HCT116 (cell line): ENCODE measurements at regions not wholly inside any gene's neighbourhood (a gene's known extent, or its start where the extent isn't known, plus 50 kb on each side); places are given as distances from the start of the nearest gene placed in this dataset.

Source experiments
- ATAC-seq: fragments of 200-7000 bp; cut with Tn5 transposase; 2 replicates; pipeline ENCODE4 v1.9.1; 2020; ENCODE audit warnings: mild to moderate bottlenecking, moderate library complexity
- BruUV-seq: library from RNA; stranded (reverse); fragments of 400-500 nt; replicated peaks from 2 replicates; lab custom pipeline; 2021; lab: Mats Ljungman, UMichigan
- CTCF ChIA-PET: fragments of 300-600 bp; sonication (Branson Sonifier 250); formaldehyde crosslinking; loops from one replicate; lab custom pipeline; 2021; ENCODE audit warnings: antibody characterized with exemption; lab: Charles Lee
- POLR2A ChIA-PET: fragments of 300-600, 350-600 bp; sonication (Branson Sonifier 250); formaldehyde crosslinking; loops from one replicate; lab custom pipeline; 2021; ENCODE audit warnings: antibody characterized with exemption; lab: Charles Lee
- RAD21 ChIA-PET, 2 experiments: fragments of 300-600 bp; sonication (Branson Sonifier 250); formaldehyde crosslinking; loops; one replicate each; lab custom pipeline; 2023; ENCODE audit warnings: low total read pairs in 2 of 2; ENCODE audit not compliant: uncharacterized antibody in 2 of 2, unreplicated experiment in 2 of 2, low non-redundant PET in 1 of 2; lab: Charles Lee
- DNase-seq: peaks from one replicate; pipeline ENCODE4 v3.0.0-alpha.2; 2010; ENCODE audit warnings: low read depth, low spot score
- H2AFZ ChIP-seq: fragments of 200-600 bp; shearing (Covaris generic), sonication (generic); 2 replicates; pipeline ENCODE4 v1.6.1; 2017; ENCODE audit warnings: low read depth, mixed run types, mixed read lengths, antibody characterized with exemption, low read length; ENCODE audit not compliant: poor library complexity, severe bottlenecking
- H3K27ac ChIP-seq: 2 replicates; pipeline ENCODE4 v1.5.1; 2012; ENCODE audit warnings: low read depth, low read length
- H3K27me3 ChIP-seq: fragments of 200-600 bp; sonication (generic); 2 replicates; pipeline ENCODE4 v1.6.1; 2016; ENCODE audit warnings: mixed run types, low read length, mixed read lengths; ENCODE audit not compliant: insufficient read depth
- H3K36me3 ChIP-seq, 2 experiments: fragments of 200-500 bp in 1 of 2; fragments of 200-600 bp in 1 of 2; sonication (Bioruptor generic) in 1 of 2; sonication (generic) in 1 of 2; 2 replicates each; pipeline versions ENCODE4 v1.5.1 to v1.6.1; 2014 to 2016; ENCODE audit warnings: low read length in 2 of 2, inconsistent platforms in 1 of 2, mixed read lengths in 1 of 2, mixed run types in 1 of 2; ENCODE audit not compliant: insufficient read depth in 2 of 2, control insufficient read depth in 1 of 2
- H3K4me1 ChIP-seq, 2 experiments: fragments of 200-600 bp in 1 of 2; sonication (generic) in 1 of 2; 2 replicates each; pipeline versions ENCODE4 v1.5.1 to v1.6.1; 2012 to 2017; ENCODE audit warnings: low read length in 2 of 2, inconsistent platforms in 1 of 2, mild to moderate bottlenecking in 1 of 2, mixed read lengths in 1 of 2, mixed run types in 1 of 2, moderate library complexity in 1 of 2; ENCODE audit not compliant: insufficient read depth in 2 of 2, control insufficient read depth in 1 of 2
- H3K4me2 ChIP-seq: fragments of 200-600 bp; sonication (generic); 2 replicates; pipeline ENCODE4 v1.6.1; 2017; ENCODE audit warnings: mixed run types, low read length, mixed read lengths
- H3K4me3 ChIP-seq, 2 experiments: fragments of 200-600 bp in 1 of 2; sonication (generic) in 1 of 2; replicated peaks in 1 of 2; 2 replicates each; pipeline ENCODE4 v1.5.1; 2011 to 2016; ENCODE audit warnings: low read length in 2 of 2, control low read depth in 1 of 2, low read depth in 1 of 2, mild to moderate bottlenecking in 1 of 2, mixed read lengths in 1 of 2, mixed run types in 1 of 2
- H3K79me2 ChIP-seq: fragments of 200-600 bp; sonication (generic); 2 replicates; pipeline ENCODE4 v1.6.1; 2017; ENCODE audit warnings: mild to moderate bottlenecking, mixed run types, low read length, moderate library complexity, mixed read lengths; ENCODE audit not compliant: insufficient read depth
- H3K9ac ChIP-seq: fragments of 200-600 bp; sonication (generic); 2 replicates; pipeline ENCODE4 v1.6.1; 2016; ENCODE audit warnings: low read length, mixed read lengths
- H3K9me2 ChIP-seq: fragments of 200-600 bp; sonication (generic), shearing (Covaris generic); 2 replicates; pipeline ENCODE4 v1.6.1; 2017; ENCODE audit warnings: mixed run types, mild to moderate bottlenecking, moderate library complexity; ENCODE audit not compliant: insufficient read depth
- H3K9me3 ChIP-seq, 2 experiments: fragments of 200-500 bp in 1 of 2; fragments of 200-600 bp in 1 of 2; sonication (Bioruptor generic) in 1 of 2; sonication (generic) in 1 of 2; 2 replicates each; pipeline ENCODE4 v1.6.1; 2014 to 2017; ENCODE audit warnings: low read length in 2 of 2, mixed read lengths in 2 of 2, inconsistent platforms in 1 of 2, low read depth in 1 of 2, mild to moderate bottlenecking in 1 of 2, mixed run types in 1 of 2, moderate library complexity in 1 of 2; ENCODE audit not compliant: control insufficient read depth in 1 of 2, insufficient read depth in 1 of 2
- H4K20me1 ChIP-seq: fragments of 200-600 bp; sonication (generic), shearing (Covaris generic); 2 replicates; pipeline ENCODE4 v1.6.1; 2017; ENCODE audit warnings: mixed run types, mild to moderate bottlenecking, moderate library complexity; ENCODE audit not compliant: insufficient read depth
- ATF3 ChIP-seq: IDR thresholded peaks from 2 replicates; pipeline ENCODE4 v1.6.1; 2012
- CEBPB ChIP-seq: IDR thresholded peaks from 2 replicates; pipeline ENCODE4 v1.6.1; 2012; ENCODE audit warnings: low read depth
- EGR1 ChIP-seq: IDR thresholded peaks from 2 replicates; pipeline ENCODE4 v1.6.1; 2012; ENCODE audit warnings: low read depth
- EZH2 ChIP-seq: fragments of 200-600 bp; sonication (generic); IDR thresholded peaks from 2 replicates; pipeline ENCODE4 v1.6.1; 2017; ENCODE audit warnings: antibody characterized with exemption, mixed run types
- FOSL1 ChIP-seq: IDR thresholded peaks from 2 replicates; pipeline ENCODE4 v1.6.1; 2012; ENCODE audit warnings: low read depth
- JUND ChIP-seq: IDR thresholded peaks from 2 replicates; pipeline ENCODE4 v1.6.1; 2012
- POLR2A ChIP-seq: IDR thresholded peaks from 2 replicates; pipeline ENCODE4 v1.7.0; 2011; ENCODE audit warnings: borderline replicate concordance; ENCODE audit not compliant: insufficient read depth, insufficient read length; ENCODE audit errors: extremely low read depth
- POLR2AphosphoS5 ChIP-seq: IDR thresholded peaks from 2 replicates; pipeline ENCODE4 v1.6.1; 2011; ENCODE audit warnings: mild to moderate bottlenecking, low read depth, low read length, moderate library complexity
- RAD21 ChIP-seq: IDR thresholded peaks from 2 replicates; pipeline ENCODE4 v1.6.1; 2012; ENCODE audit warnings: low read depth, mild to moderate bottlenecking
- REST ChIP-seq: IDR thresholded peaks from 2 replicates; pipeline ENCODE4 v1.6.1; 2012; ENCODE audit warnings: low read depth
- SIN3A ChIP-seq: IDR thresholded peaks from 2 replicates; pipeline ENCODE4 v1.6.1; 2012; ENCODE audit warnings: low read depth
- SRF ChIP-seq: IDR thresholded peaks from 2 replicates; pipeline ENCODE4 v1.6.1; 2012; ENCODE audit warnings: low read depth
- TCF7L2 ChIP-seq: IDR thresholded peaks from 2 replicates; pipeline ENCODE4 v1.7.0; 2011; ENCODE audit warnings: borderline replicate concordance, inconsistent platforms; ENCODE audit not compliant: insufficient read depth, insufficient read length; ENCODE audit errors: extremely low read depth
- ZFX ChIP-seq: fragments of 450-650 bp; IDR thresholded peaks from 2 replicates; pipeline ENCODE4 v1.6.1; 2017
- ZNF274 ChIP-seq: fragments of 200-500 bp; sonication (Bioruptor generic); IDR thresholded peaks from 2 replicates; pipeline ENCODE4 v1.6.1; 2014; ENCODE audit warnings: mild to moderate bottlenecking, low read depth, low read length, inconsistent platforms
- intact Hi-C: fragments of 100-400 bp; cut with micrococcal nuclease; formaldehyde crosslinking; loops from 2 replicates; pipeline ENCODE4 v1.10.0; 2022
- TF ChIP-seq, protein P1 (sequence below): IDR thresholded peaks from 2 replicates; pipeline ENCODE4 v1.6.1; 2011; ENCODE audit warnings: mild to moderate bottlenecking, low read length, moderate library complexity; ENCODE audit not compliant: insufficient replicate concordance; ENCODE audit errors: extremely low read depth

DNA sequence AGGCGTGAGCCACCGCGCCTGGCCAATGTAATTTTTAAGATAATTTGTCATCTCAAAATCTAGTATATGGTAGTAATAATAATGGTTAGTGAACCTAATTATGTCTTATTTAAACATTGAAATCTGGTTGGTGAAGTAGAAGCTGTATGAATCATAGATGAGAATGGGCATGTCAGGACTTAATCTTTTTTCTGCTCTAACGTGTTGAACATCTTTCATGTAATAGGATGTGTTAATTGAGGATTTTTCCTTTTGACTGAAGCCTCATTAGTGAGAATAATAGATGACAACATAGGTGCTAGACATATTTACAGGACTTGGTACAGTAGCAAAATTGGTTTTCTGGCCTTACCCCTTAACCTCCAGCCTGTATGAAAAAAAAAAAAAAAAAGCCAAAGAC, 835.6 kb downstream of the IGSF11 start:
- Histone ChIP-seq H3K9ac (no peak overlapping the region), H3K79me2 (no peaks in the 10 kb centered on the region), H2AFZ (no peak overlapping the region), H3K4me1 (no peaks in the 10 kb centered on the region), H3K4me3 (no peak overlapping the region), H3K27ac (no peak overlapping the region), H3K36me3 (no peaks in the 10 kb centered on the region), H3K4me2 (no peak overlapping the region), H3K27me3 (no peaks in the 10 kb centered on the region), H3K9me2 (no peaks in the 10 kb centered on the region), H4K20me1 (no peaks in the 10 kb centered on the region), H3K9me3 (peaks cover 0 to 6% of the 10 kb centered on the region in 2 experiments; a peak in 2 of 4 replicates)
- ATAC-seq: no peak
- CTCF ChIA-PET: no interaction called here
- no peak for TF ChIP-seq REST
- TF ChIP-seq JUND: no peak
- no peak for TF ChIP-seq SIN3A
- no peak for TF ChIP-seq POLR2AphosphoS5
- TF ChIP-seq ATF3: no peak
- no peak for TF ChIP-seq SRF
- no peak for TF ChIP-seq EGR1
- no peak for TF ChIP-seq ZFX
- TF ChIP-seq, protein P1, sequence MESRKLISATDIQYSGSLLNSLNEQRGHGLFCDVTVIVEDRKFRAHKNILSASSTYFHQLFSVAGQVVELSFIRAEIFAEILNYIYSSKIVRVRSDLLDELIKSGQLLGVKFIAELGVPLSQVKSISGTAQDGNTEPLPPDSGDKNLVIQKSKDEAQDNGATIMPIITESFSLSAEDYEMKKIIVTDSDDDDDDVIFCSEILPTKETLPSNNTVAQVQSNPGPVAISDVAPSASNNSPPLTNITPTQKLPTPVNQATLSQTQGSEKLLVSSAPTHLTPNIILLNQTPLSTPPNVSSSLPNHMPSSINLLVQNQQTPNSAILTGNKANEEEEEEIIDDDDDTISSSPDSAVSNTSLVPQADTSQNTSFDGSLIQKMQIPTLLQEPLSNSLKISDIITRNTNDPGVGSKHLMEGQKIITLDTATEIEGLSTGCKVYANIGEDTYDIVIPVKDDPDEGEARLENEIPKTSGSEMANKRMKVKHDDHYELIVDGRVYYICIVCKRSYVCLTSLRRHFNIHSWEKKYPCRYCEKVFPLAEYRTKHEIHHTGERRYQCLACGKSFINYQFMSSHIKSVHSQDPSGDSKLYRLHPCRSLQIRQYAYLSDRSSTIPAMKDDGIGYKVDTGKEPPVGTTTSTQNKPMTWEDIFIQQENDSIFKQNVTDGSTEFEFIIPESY: no peak
- TF ChIP-seq EZH2: no peak
- TF ChIP-seq RAD21: no peak
- TF ChIP-seq ZNF274: no peak
- no peak for TF ChIP-seq POLR2A
- TF ChIP-seq FOSL1: no peak
- no peak for TF ChIP-seq TCF7L2
- no peak for TF ChIP-seq CEBPB
- RAD21 ChIA-PET: no interaction called here
- POLR2A ChIA-PET: no interaction called here
- intact Hi-C loops: no loop called here
- BruUV-seq: no TSS peak
- no peak for DNase-seq
